ENCODE measurements at regions not wholly inside any gene's neighbourhood (a gene's known extent, or its start where the extent isn't known, plus 50 kb on each side); places are given as distances from the start of the nearest gene placed in this dataset.

DNA sequence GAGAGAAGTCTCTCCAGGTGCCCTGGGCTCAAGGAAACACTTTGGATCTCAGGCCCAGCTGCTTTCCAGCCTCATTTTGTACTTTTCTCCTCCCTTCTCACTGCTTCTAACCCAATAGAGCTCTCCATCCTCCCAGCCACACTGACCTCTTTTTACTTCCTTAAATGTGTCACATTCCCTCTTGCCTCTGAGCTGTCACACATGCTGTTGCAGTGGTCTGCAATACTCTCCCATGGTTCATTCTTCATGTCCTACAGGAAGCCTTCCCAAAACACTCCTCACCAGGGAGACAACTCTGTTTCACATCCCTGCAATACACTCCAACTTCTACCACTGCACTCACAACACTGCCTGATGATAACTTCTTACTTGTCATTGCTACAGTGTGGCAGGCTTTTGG is 242.1 kb upstream of the DYNLRB2 start:
- DNase-seq: no peak

DNA sequence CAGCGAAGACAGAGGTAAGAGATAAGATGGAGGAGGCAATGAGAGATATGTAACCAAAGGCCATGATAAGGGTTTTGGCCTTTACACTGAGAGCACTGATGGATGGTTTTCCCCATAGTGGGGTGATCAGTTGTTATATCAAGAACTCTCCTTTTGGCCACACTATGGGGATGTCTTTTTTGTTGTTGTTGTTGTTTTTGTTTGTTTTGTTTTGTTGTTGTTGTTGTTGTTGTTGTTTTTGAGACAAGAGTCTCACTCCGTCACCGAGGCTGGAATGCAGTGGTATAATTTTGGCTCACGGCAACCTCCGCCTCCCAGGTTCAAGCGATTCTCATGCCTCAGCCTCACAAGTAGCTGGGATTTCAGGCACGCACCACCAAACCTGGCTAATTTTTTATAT is 244.8 kb upstream of the DYNLRB2 start:
- no peak for DNase-seq

DNA sequence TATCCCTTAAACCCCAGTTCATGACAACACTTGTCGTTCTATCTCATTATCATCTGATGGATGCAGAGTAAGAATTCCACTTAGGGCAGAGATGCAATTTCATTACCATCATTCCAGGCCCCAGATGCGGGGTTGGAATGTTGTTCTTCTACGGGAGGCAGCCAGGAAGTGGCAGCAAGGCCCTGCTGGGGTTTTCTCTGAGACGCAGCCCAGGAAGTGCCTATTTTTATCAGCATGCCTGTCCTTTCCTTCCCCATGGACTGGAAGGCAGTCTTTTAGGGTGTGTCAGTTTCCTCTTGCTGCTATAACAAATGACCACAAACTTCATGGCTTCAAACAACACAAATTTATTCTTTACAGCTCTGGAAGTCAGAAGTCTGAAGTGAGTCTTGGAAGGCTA is 246.6 kb upstream of the DYNLRB2 start:
- no peak for DNase-seq

DNA sequence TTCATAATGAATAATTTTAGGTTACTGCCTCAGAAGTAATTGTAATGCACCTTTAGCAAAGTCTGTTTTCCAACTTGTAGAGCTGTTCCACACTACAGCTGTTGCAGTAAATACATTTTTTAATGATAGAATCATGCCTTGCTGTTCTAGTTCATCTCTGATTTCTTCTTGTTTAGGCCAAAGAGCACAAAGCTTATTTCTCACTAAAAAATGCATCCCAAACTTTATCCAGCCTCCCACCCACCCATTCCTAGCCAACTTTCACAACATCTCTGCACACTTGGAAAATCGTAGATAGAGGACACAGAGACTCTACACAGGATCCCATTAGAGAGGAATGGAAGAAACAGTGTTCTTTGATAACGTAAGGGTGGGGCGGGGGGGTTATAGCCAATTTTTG is 252.2 kb upstream of the DYNLRB2 start:
- DNase-seq: no peak

DNA sequence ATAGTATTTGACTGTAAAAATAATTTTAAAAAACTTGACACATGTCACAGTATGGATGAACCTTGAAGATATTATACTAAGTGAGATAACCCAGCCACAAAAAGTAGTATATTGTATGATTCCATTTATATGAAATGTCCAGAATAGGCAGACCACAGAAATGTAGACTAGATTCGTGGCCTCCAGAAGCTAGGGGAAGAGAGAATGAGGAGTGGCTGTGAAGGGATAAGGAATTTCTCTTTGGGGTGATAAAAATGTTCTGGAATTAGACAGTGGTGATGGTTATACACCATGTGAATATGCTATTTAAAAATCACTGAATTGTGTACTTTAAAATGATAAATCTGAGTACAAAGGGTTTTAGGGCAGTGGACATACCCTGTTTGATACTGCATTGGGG is 253.1 kb upstream of the DYNLRB2 start:
- DNase-seq: no peak

DNA sequence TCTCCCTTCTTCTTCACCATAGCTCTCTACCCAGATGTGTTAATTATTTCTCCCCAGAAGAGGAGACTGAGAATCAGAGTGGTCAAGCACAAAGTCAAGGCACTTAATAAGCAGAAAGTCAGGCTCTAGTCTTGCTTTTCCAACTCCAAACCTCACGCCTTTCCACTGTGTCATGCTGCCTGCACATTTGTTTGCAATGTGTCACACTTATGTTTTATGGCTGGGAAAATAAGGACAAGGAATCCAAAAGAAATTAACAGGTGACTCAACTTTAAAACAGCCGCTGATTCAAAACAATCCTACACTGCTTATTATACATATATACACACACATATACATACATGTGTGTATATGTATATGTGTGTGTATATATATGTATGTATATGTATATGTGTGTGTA is 255.7 kb upstream of the DYNLRB2 start:
- DNase-seq: no peak

DNA sequence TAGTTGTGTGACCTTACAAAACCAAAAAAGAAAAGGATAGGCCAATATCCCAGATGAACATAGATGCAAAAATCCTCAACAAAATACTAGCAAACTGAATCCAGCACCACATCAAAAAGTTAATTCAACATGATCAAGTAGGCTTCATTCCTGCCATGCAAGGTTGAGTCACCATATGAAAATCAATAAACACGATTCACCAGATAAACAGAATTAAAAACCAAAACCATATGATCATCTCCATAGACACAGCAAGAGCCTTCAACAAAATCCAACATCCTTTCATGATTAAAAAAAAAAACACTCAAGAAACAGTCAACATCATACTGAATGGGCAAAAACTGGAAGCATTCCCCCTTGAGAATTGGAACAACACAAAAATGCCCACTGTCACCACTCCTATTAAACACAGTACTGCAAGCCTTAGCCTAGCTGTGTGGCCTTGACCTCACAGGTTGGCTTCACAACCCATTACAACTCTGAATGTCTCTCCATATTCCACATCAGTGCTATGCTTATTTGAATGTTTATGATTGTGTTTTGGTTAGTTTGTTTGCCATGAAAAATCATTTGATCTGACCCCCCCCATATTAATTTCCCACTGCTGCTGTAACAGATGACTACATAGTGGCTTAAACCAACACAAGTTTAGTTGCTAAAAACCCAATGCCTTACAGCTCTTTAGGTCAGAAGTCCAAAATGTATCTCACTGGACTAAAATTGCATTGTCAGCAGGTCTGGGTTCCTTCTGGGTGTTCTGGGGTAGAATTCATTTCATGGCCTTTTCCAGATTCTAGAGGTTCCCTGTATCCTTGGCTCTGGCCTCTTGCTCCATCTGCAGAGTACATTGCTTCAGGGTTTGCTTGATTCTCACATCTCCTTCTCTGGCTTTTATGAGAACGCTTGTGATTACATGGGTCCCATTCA is 257.1 kb upstream of the DYNLRB2 start:
- no peak for DNase-seq

DNA sequence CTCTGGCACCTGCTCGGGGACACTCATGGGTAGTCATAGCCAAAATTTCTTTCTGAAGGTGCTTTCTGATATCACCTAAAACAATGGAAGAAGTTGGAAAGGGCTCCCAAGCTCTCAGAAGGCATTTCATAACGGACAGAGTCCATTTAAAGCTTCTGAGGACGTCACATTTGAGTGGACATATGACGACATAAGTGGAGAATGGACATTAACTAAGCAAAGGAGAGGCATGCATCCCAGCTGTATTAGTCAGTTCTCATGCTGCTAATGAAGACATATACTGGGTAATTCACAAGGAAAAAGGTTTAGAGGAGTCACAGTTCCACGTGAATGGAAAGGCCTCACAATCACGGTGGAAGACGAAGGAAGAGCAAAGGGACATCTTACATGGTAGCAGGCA is 260.2 kb upstream of the DYNLRB2 start:
- DNase-seq: no peak

DNA sequence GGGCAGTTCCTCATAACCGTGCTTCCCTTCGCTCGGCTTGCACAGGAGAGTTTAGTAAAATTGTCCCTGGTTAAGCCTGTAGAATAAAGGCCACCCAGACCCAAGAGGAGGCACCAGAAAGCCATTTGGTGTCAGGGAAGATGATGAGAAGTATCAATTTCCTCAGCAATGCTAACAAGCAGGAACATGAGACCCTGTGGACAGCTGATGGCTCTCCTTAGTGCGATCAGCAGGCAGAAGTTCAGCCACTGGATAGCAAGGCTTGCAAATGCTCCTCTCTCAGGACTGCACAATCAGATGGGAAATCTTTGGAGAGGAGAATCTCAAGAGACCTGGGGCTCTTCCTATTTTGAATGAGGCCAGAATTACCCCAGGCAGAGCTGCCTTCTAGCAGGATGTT is 261.1 kb upstream of the DYNLRB2 start:
- DNase-seq: no peak

DNA sequence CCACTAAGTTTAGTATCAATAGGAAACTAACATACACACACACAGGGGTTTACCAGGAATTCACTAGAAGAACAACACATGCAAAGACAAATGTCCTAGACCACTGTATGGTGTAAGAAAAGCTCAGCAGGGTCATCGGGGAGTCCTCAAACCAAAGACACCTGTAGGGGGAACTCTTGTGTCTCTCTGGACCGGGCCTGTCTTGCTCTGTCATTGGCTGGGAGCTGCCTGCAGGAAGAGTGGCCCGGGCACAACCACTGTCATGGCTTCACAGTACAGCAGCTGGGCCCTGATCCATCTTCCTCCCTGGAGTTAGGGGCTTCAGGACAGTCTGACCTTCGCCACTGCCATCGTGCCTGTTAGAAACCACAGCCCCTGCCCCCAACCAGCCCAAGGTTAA is 263.6 kb upstream of the DYNLRB2 start:
- DNase-seq: no peak

DNA sequence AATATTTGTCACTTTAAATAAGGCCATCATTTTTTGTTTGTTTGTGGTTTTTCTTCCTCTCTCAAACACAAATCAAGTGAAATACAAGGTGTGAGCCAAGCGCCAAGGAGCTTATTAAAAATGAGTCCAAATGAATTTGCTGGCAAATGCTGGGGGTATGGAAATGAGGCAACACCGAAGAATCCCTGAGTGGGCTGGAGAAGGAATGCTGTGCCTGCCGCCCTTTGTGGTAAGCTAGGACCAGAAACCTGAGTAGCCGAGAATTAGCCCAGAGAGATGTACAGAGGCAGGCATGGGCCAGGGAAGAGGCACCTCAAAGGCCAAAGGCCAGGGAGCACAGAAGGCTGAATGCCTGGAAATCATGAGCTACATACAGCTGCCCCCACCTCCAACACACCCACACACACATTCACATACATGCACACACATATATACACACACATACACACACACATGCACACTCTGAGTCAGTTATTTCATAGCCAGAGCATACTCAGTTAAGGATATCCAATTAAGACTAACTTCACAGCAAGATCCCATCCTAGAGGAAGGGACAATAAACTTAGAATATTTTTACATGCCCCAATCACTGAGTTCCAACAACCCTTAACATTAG is 266.1 kb upstream of the DYNLRB2 start:
- no peak for DNase-seq

DNA sequence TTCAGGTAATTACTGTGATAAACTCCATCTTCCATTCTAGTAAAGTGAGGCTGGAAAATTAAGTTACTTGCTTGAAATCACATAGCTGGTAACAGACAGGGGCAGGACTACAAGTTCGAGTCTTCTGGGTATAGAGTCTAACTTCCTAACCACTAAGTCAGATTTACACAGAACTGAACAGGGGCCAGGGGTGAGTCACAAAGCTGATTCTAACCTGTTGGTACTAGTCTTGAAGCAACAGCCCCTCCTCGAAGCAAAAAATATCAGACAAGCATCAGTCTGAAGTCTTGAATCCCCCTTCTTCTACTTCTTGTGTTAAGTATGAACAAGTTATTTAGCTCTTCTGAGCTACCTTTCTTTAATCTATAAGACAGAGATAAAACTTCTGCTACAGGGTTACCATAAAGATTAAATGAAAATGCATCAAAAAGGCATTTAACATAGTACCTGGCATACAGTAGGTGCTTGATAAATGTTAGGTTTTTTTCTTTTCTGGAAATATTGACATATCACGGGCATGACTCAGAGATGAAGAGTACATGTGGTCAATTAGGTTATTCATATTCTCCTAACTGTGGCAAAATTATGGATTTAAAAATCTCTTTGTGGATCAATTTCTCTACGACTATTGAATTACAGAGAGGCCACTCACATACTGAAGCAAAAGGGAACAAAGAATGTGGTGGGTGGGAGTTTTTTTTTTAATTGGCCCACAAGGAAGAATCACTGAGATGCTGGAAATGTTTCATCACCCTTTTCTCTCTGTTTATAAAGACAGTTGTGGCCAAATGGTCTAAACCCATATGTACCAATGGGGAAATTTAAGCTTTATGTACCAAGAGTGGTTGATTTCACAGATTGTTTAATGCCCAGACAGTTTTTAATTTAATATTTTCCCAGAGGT is 266.9 kb upstream of the DYNLRB2 start:
- no peak for DNase-seq

DNA sequence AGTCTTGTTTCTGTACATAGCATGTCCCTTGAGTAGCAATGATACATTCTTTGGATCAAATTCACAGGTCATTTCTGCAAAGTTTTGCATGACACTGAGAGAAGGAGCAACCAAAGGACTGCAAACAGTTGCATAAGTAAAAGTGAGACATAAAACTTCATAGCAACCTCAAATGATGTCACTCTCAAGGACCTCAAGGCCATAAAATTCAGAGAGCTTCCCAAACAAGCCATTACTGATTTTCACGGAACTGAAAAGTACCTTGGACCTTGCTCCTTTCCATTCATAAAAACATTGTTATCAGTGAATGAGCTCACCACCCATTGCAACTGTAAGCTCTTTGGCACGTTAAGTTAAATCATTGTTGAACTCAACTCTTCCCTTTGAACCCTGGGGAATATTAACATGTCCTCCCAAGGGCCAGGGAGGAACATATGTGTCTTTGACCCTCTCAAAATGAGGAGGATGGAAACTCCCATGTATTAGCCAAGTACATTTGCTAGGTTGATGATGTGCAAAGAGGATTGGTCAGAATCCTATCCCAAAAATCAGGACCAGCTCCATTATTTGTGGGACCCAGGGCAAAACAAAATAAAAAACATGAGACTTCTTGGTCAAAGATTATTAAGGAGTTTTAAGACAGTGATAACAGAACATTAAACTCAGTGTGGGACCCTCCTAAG is 275.0 kb upstream of the DYNLRB2 start:
- no peak for DNase-seq

DNA sequence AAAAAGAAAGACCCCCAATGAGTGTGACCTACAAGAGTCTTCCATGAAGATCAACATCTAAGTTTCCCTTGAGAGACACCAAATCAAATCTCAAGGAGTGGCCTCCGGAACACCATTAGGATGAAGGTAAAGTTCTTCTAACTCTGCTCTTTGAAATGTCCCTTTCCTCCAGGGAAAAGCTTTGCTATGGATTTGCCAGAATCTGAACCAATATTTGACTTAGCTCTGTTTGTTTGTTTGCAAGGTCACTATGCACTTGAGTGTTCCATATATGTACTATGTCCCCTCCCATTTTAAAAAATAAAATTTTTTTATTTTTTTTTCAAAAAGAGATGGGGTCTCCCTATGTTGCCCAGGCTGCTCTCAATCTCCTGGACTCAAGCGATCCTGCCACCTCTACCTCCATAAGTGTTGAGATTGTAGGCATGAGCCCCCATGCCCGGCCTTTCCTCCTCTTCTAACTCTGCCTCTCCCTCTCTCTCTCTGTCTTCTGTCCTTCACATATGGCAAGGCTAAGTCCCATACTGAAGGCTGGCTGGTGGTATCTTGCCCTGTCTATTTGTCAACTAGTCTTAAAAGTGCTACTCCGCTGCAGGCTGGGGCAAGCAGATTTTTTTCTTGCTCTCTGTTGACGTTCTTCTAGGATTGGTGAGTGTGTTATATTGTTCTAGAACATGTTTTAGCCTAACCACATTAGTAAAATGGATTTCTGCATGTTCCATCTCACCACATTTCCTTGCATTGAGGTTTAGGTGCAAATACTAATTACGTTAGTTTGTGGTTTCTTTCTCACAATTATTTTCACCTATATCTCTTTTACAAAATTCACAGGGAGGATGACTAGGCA is 276.7 kb upstream of the DYNLRB2 start:
- DNase-seq: no peak

DNA sequence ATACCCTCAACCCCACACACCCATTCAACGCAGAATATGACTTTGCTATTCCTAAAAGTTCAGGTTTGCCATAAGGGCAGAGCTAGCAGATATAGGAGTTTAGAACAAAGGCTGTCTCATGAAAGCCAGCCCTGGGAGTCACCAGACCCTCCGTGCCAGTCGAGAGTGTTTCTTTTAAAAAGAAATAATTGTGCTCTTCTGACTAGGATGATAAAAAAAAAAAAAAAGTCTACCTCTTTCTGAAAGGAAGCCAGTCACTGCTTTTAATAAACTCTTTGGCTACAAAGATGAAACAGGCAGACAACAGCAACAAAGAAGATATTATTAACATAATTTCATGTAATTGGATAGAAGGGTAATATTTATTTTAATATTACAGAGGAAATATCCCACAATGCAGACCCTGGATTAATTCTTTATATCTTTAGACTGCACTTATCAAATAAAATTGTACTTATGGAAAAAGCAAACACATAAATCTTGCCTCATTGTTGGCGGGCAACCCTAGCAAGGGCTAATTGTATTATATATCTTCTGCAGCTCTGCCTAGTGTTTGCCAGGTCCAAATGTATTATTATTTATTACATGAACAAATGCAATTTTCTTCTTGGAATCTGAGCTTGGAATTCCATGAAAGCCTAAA is 277.5 kb upstream of the DYNLRB2 start:
- no peak for DNase-seq

DNA sequence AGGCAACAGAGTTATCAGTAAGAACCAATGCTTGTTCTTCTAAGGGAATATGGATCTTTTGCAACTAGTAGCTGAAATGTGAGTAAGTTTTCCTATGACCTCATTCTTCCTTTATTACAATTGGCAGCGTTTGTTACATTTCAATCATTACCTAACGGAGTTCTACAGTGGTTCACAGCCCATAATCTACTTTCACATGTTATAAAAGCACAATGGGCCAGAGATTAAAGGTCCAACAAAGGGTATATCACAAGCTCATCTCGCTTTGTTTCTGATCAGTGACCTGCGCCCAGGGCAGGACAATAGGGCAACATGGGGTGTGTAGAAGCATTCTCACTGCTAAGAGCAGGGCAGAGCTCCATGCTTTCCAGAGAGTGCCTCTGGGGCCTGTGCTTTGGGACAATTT is 279.9 kb upstream of the DYNLRB2 start:
- DNase-seq: no peak

DNA sequence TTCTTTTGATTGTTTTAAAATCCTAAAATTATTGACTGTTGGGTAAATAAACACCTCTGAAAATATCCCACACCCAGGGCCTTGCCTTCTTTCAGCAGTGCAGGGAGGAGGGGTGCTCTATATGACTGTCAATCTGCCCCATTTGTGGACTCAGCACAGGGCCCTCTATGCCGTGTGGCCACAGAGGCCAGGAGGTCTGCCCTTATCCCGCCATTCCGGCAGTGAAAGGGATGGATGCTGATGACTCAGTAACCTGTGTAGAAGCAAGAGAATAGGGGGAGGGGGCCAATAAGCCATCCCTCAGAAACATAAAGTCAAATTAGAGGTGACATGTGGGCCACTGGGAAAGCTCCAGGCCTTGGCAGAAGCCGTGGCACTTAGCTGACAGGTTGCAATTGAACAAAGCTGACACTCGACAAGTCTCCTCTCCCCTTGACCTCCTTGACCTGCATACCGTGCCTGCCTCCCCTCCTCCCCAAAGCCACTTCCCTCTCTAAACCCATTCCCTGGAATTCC is 281.4 kb upstream of the DYNLRB2 start:
- no peak for DNase-seq

DNA sequence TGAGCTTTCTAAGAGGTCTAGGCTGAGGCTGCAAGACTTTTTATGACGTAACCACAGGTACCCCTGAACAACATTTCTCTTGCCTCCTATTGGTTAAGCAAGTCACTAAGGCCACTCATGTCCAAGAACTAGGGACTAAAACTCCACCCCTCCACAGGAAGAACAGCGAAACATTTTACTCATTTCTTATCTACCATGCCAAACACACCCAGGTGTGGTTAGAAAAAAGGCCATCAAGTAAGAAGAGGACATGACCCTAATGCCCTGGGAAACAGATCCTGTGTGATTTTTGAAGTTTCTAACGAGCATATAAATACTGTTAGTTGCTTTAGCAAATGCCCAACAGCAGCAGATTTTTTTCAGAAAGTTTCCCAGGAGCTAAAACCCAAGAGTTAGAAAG is 282.4 kb upstream of the DYNLRB2 start:
- DNase-seq: no peak

DNA sequence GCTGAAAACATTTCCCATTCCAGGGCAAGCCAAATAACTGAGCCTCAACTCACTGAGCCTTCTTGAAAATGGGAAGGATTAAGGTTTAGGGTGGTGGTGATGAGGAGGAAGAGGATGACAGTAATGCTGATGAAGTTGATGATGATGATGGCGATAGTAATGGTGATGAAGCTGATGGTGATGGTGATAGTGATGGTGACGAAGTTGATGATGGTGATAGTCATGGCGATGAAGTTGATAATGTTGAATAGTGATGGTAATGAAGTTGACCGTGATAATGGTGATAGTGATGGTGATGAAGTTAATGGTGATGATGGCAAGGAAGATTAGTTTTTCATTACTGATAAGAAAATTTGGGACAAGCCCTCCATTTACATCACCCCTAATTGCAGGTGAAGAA is 285.8 kb upstream of the DYNLRB2 start:
- DNase-seq: no peak

DNA sequence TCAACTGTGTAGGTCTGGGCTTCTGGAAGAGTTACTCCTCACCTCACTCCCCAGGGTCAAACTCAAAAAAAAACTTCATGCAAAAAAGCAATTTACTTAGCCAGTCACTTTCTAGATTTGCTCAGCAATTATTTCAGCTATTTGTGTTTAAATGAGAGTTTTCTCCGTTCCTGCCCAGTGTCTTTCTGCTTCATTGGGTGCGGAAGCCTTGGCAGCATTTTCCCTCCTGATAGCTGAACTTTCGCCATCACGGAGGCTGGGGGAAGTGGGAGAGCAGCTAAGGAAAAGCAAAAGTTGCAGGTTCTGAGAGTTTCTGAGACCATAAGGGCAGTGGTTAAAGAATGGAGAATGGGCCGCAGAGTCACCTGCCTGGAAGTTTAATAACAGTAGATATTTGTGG is 287.1 kb upstream of the DYNLRB2 start:
- DNase-seq: no peak

DNA sequence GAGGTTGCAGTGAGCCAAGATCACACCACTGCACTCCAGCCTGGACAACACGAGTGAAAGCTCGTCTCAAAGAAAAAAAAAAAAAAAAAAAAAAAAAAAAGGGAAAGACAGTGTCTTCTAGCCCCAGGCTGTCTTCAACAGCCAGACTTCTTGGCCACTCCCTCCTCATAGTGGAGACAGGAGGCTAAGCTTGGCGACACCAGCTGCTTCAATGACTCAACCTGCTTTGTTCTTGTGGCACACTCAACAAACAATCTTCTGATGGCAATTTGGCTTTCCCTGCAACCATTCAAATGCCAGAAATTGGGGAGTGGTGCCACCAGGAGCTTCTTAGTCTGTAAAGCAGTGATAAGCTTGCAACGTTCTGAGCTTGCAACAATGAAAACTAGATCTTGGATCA is 290.4 kb upstream of the DYNLRB2 start:
- no peak for DNase-seq

Measured in stimulated activated CD4-positive, alpha-beta T cell treated with anti-CD3 and anti-CD28 coated beads, Interleukin-12 subunit alpha, Interleukin-12 subunit beta, amount 100 ng/mL, for 4 hours (primary cell).